ENCODE measurements at regions not wholly inside any gene's neighbourhood (a gene's known extent, or its start where the extent isn't known, plus 50 kb on each side); places are given as distances from the start of the nearest gene placed in this dataset.

GRCh38 chr17:34110315-34110714, 144.8 kb upstream of the CCL2 start:
- no peak for DNase-seq

- DNase-seq, result peak; percentile 2
Observed at GRCh38 chr17:34113089-34113488, 142.0 kb upstream of the CCL2 start.

GRCh38 chr17:34114174-34114573, 140.9 kb upstream of the CCL2 start:
- no peak for DNase-seq

- DNase-seq, result no peak
Observed at GRCh38 chr17:34116306-34116705, 138.8 kb upstream of the CCL2 start.

GRCh38 chr17:34117332-34117731, 137.8 kb upstream of the CCL2 start:
- no peak for DNase-seq

GRCh38 chr17:34117811-34118210, 137.3 kb upstream of the CCL2 start:
- DNase-seq, result no peak

GRCh38 chr17:34118564-34118963, 136.5 kb upstream of the CCL2 start:
- DNase-seq, result no peak

GRCh38 chr17:34121311-34121710, 133.8 kb upstream of the CCL2 start:
- DNase-seq, result no peak

GRCh38 chr17:34122515-34122914, 132.6 kb upstream of the CCL2 start:
- DNase-seq, result no peak

GRCh38 chr17:34125010-34125409, 130.1 kb upstream of the CCL2 start:
- no peak for DNase-seq

- no peak for DNase-seq
Observed at GRCh38 chr17:34125921-34126320, 129.2 kb upstream of the CCL2 start.

GRCh38 chr17:34126496-34126895, 128.6 kb upstream of the CCL2 start:
- no peak for DNase-seq

- DNase-seq, result no peak
Observed at GRCh38 chr17:34126965-34127364, 128.1 kb upstream of the CCL2 start.

- no peak for DNase-seq
Observed at GRCh38 chr17:34130544-34130943, 124.5 kb upstream of the CCL2 start.

- no peak for DNase-seq
Observed at GRCh38 chr17:34131386-34131785, 123.7 kb upstream of the CCL2 start.

GRCh38 chr17:34133350-34133749, 121.7 kb upstream of the CCL2 start:
- no peak for DNase-seq

- no peak for DNase-seq
Observed at GRCh38 chr17:34135841-34136240, 119.2 kb upstream of the CCL2 start.

- no peak for DNase-seq
Observed at GRCh38 chr17:34140006-34140405, 115.1 kb upstream of the CCL2 start.

GRCh38 chr17:34141590-34141989, 113.5 kb upstream of the CCL2 start:
- no peak for DNase-seq

- DNase-seq, result no peak
Observed at GRCh38 chr17:34143430-34143829, 111.7 kb upstream of the CCL2 start.

- no peak for DNase-seq
Observed at GRCh38 chr17:34146440-34147043, 108.5 kb upstream of the CCL2 start.

GRCh38 chr17:34151102-34151501, 104.0 kb upstream of the CCL2 start:
- DNase-seq, result peak; percentile 54

GRCh38 chr17:34153991-34154390, 101.1 kb upstream of the CCL2 start:
- no peak for DNase-seq

- DNase-seq, result no peak
Observed at GRCh38 chr17:34154961-34155730, 99.9 kb upstream of the CCL2 start.

GRCh38 chr17:34155947-34156346, 99.1 kb upstream of the CCL2 start:
- no peak for DNase-seq

Data from fibroblast of skin of abdomen (primary cell).